ENCODE measurements at regions not wholly inside any gene's neighbourhood (a gene's known extent, or its start where the extent isn't known, plus 50 kb on each side); places are given as distances from the start of the nearest gene placed in this dataset.
"Not testable (repeated sequence)": the region's sequence is repeated elsewhere in the genome, so short reads cannot be mapped to it uniquely, and the experiment has no call there.

GRCh38 chr7:66442385-66442784 is 186.3 kb upstream of the KCTD7 start:
- Mint-ChIP-seq H3K9me3 (no peaks in the 10 kb centered on the region), H3K27ac (no peak overlapping the region), H3K27me3 (ENCODE audit: insufficient read depth) (no peaks in the 10 kb centered on the region), H3K4me3 (no peak overlapping the region), H3K4me1 (ENCODE audit: low read depth) (peaks cover 5% of the 10 kb centered on the region), H3K36me3 (ENCODE audit: low read depth) (peaks cover 2% of the 10 kb centered on the region)
- no peak for DNase-seq (ENCODE audit: low spot score)
- intact Hi-C loops (cut with micrococcal nuclease) = no loop called here

- no peak overlapping the region for H3K27ac Mint-ChIP-seq
- H3K4me3 Mint-ChIP-seq = no peak overlapping the region
- H3K27me3 Mint-ChIP-seq (ENCODE audit: insufficient read depth) = no peaks in the 10 kb centered on the region
- H3K9me3 Mint-ChIP-seq = no peaks in the 10 kb centered on the region
- H3K4me1 Mint-ChIP-seq (ENCODE audit: low read depth) = peaks cover 5% of the 10 kb centered on the region
- H3K36me3 Mint-ChIP-seq (ENCODE audit: low read depth) = peaks cover 2% of the 10 kb centered on the region
- no peak for DNase-seq (ENCODE audit: low spot score)
- intact Hi-C loops (cut with micrococcal nuclease) = no loop called here
These were observed 184.7 kb upstream of the KCTD7 start for GRCh38 chr7:66443946-66444345.

GRCh38 chr7:66447007-66447406 is 181.7 kb upstream of the KCTD7 start:
- DNase-seq (ENCODE audit: low spot score); H3K27ac Mint-ChIP-seq; intact Hi-C loops (cut with micrococcal nuclease); H3K4me3 Mint-ChIP-seq; H3K27me3 Mint-ChIP-seq (ENCODE audit: insufficient read depth); H3K9me3 Mint-ChIP-seq; H3K36me3 Mint-ChIP-seq (ENCODE audit: low read depth); H3K4me1 Mint-ChIP-seq (ENCODE audit: low read depth): not testable (repeated sequence)

- H3K27ac Mint-ChIP-seq; intact Hi-C loops (cut with micrococcal nuclease); H3K27me3 Mint-ChIP-seq (ENCODE audit: insufficient read depth); H3K4me3 Mint-ChIP-seq; DNase-seq (ENCODE audit: low spot score); H3K36me3 Mint-ChIP-seq (ENCODE audit: low read depth); H3K9me3 Mint-ChIP-seq: not testable (repeated sequence)
- peaks cover 15% of the 10 kb centered on the region for H3K4me1 Mint-ChIP-seq (ENCODE audit: low read depth)
These were observed 177.9 kb upstream of the KCTD7 start for GRCh38 chr7:66450814-66451213.

- H3K9me3 Mint-ChIP-seq; intact Hi-C loops (cut with micrococcal nuclease); H3K36me3 Mint-ChIP-seq (ENCODE audit: low read depth); H3K4me3 Mint-ChIP-seq; DNase-seq (ENCODE audit: low spot score); H3K27ac Mint-ChIP-seq; H3K27me3 Mint-ChIP-seq (ENCODE audit: insufficient read depth): not testable (repeated sequence)
- peaks cover 15% of the 10 kb centered on the region for H3K4me1 Mint-ChIP-seq (ENCODE audit: low read depth)
These were observed 177.0 kb upstream of the KCTD7 start for GRCh38 chr7:66451713-66452112.

- H3K27me3 Mint-ChIP-seq (ENCODE audit: insufficient read depth) = no peaks in the 10 kb centered on the region
- intact Hi-C loops (cut with micrococcal nuclease) = no loop called here
- no peak overlapping the region for H3K27ac Mint-ChIP-seq
- no peaks in the 10 kb centered on the region for H3K9me3 Mint-ChIP-seq
- H3K4me3 Mint-ChIP-seq = no peak overlapping the region
- peaks cover 15% of the 10 kb centered on the region for H3K4me1 Mint-ChIP-seq (ENCODE audit: low read depth)
- peaks cover 6% of the 10 kb centered on the region for H3K36me3 Mint-ChIP-seq (ENCODE audit: low read depth)
- no peak for DNase-seq (ENCODE audit: low spot score)
These were observed 176.5 kb upstream of the KCTD7 start for GRCh38 chr7:66452165-66452564.

- no peak for DNase-seq (ENCODE audit: low spot score)
- H3K9me3 Mint-ChIP-seq = no peaks in the 10 kb centered on the region
- no peak overlapping the region for H3K4me3 Mint-ChIP-seq
- peaks cover 6% of the 10 kb centered on the region for H3K36me3 Mint-ChIP-seq (ENCODE audit: low read depth)
- intact Hi-C loops (cut with micrococcal nuclease) = no loop called here
- no peak overlapping the region for H3K27ac Mint-ChIP-seq
- no peaks in the 10 kb centered on the region for H3K27me3 Mint-ChIP-seq (ENCODE audit: insufficient read depth)
- H3K4me1 Mint-ChIP-seq (ENCODE audit: low read depth) = peaks cover 15% of the 10 kb centered on the region
These were observed 175.3 kb upstream of the KCTD7 start for GRCh38 chr7:66453340-66453739.

GRCh38 chr7:66454600-66455225 is 174.0 kb upstream of the KCTD7 start:
- Mint-ChIP-seq H3K4me1 (ENCODE audit: low read depth) (peaks cover 25% of the 10 kb centered on the region), H3K4me3 (no peak overlapping the region), H3K9me3 (no peaks in the 10 kb centered on the region), H3K36me3 (ENCODE audit: low read depth) (peaks cover 6% of the 10 kb centered on the region), H3K27ac (peak overlapping the region; percentile 74), H3K27me3 (ENCODE audit: insufficient read depth) (no peaks in the 10 kb centered on the region)
- no peak for DNase-seq (ENCODE audit: low spot score)
- intact Hi-C loops (cut with micrococcal nuclease) = loop anchor here (1.0 kb wide), 1 partner anchor 39 kb away; no protein-coding TSS in a partner anchor

GRCh38 chr7:66455432-66455831 is 173.2 kb upstream of the KCTD7 start:
- DNase-seq (ENCODE audit: low spot score); H3K9me3 Mint-ChIP-seq; H3K4me3 Mint-ChIP-seq; intact Hi-C loops (cut with micrococcal nuclease); H3K27me3 Mint-ChIP-seq (ENCODE audit: insufficient read depth); H3K36me3 Mint-ChIP-seq (ENCODE audit: low read depth): not testable (repeated sequence)
- peak overlapping the region; percentile 74 for H3K27ac Mint-ChIP-seq
- H3K4me1 Mint-ChIP-seq (ENCODE audit: low read depth) = peaks cover 32% of the 10 kb centered on the region

- DNase-seq (ENCODE audit: low spot score); H3K9me3 Mint-ChIP-seq; H3K27ac Mint-ChIP-seq; H3K4me3 Mint-ChIP-seq; H3K27me3 Mint-ChIP-seq (ENCODE audit: insufficient read depth); intact Hi-C loops (cut with micrococcal nuclease): not testable (repeated sequence)
- Mint-ChIP-seq H3K4me1 (ENCODE audit: low read depth) (peaks cover 32% of the 10 kb centered on the region), H3K36me3 (ENCODE audit: low read depth) (peaks cover 13% of the 10 kb centered on the region)
These were observed 172.2 kb upstream of the KCTD7 start for GRCh38 chr7:66456431-66456830.

- H3K27me3 Mint-ChIP-seq (ENCODE audit: insufficient read depth); H3K4me3 Mint-ChIP-seq; intact Hi-C loops (cut with micrococcal nuclease); H3K27ac Mint-ChIP-seq; H3K9me3 Mint-ChIP-seq; DNase-seq (ENCODE audit: low spot score): not testable (repeated sequence)
- Mint-ChIP-seq H3K36me3 (ENCODE audit: low read depth) (peaks cover 14% of the 10 kb centered on the region), H3K4me1 (ENCODE audit: low read depth) (peaks cover 32% of the 10 kb centered on the region)
These were observed 169.7 kb upstream of the KCTD7 start for GRCh38 chr7:66458991-66459390.

- intact Hi-C loops (cut with micrococcal nuclease); H3K27ac Mint-ChIP-seq; DNase-seq (ENCODE audit: low spot score); H3K9me3 Mint-ChIP-seq; H3K27me3 Mint-ChIP-seq (ENCODE audit: insufficient read depth); H3K4me3 Mint-ChIP-seq: not testable (repeated sequence)
- peaks cover 11% of the 10 kb centered on the region for H3K36me3 Mint-ChIP-seq (ENCODE audit: low read depth)
- H3K4me1 Mint-ChIP-seq (ENCODE audit: low read depth) = peaks cover 24% of the 10 kb centered on the region
These were observed 168.8 kb upstream of the KCTD7 start for GRCh38 chr7:66459783-66460413.

- H3K9me3 Mint-ChIP-seq = peaks cover 8% of the 10 kb centered on the region
- no peak overlapping the region for H3K27ac Mint-ChIP-seq
- peaks cover 17% of the 10 kb centered on the region for H3K4me1 Mint-ChIP-seq (ENCODE audit: low read depth)
- H3K27me3 Mint-ChIP-seq (ENCODE audit: insufficient read depth) = no peaks in the 10 kb centered on the region
- intact Hi-C loops (cut with micrococcal nuclease) = no loop called here
- peaks cover 8% of the 10 kb centered on the region for H3K36me3 Mint-ChIP-seq (ENCODE audit: low read depth)
- H3K4me3 Mint-ChIP-seq = no peak overlapping the region
- no peak for DNase-seq (ENCODE audit: low spot score)
These were observed 167.7 kb upstream of the KCTD7 start for GRCh38 chr7:66460921-66461361.

Data from activated T-helper 1 cell treated with anti-CD3 and anti-CD28 coated beads, Interleukin-12 subunit alpha, Interleukin-12 subunit beta, Interleukin-2, Interleukin-4 antibody, amounts not matched to agents 30 ng/mL and 10 ng/mL and 1 ng/mL, durations not matched to agents 14 hours and 24 hours and 36 hours (primary cell).